ENCODE measurements at regions not wholly inside any gene's neighbourhood (a gene's known extent, or its start where the extent isn't known, plus 50 kb on each side); places are given as distances from the start of the nearest gene placed in this dataset.

GRCh38 chr10:44659320-44659719 is 251.8 kb upstream of the TMEM72 start:
- intact Hi-C loops (cut with DNase I): no loop called here

GRCh38 chr10:44660271-44660670 is 250.9 kb upstream of the TMEM72 start:
- intact Hi-C loops (cut with DNase I): no loop called here
- DNase-seq: no peak

More at GRCh38 chr10:44659320-44659719, 251.8 kb upstream of the TMEM72 start:
- no peak for DNase-seq

DNA sequence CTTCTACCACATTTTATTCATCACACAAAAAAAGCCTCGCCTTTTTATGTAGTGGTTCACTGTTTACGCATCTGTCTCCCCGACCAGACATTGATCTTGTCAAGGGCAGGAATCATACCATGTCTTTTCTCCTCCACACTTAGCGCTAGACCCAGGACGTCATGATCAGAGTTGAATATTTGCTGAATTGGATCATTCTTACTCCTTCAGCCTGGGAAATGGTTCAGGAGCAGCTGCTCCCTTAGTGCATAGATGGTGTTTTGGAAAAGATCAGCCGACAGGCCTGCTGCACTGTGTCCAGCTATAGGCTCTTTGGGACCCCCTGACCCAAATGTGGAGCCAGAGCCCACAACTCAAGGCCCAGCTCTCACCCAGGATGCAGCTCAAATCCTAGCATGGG is 249.1 kb upstream of the TMEM72 start:
- intact Hi-C loops (cut with DNase I): no loop called here
- DNase-seq: no peak

GRCh38 chr10:44668336-44668735 is 242.8 kb upstream of the TMEM72 start:
- no peak for DNase-seq
- intact Hi-C loops (cut with DNase I): no loop called here

DNA sequence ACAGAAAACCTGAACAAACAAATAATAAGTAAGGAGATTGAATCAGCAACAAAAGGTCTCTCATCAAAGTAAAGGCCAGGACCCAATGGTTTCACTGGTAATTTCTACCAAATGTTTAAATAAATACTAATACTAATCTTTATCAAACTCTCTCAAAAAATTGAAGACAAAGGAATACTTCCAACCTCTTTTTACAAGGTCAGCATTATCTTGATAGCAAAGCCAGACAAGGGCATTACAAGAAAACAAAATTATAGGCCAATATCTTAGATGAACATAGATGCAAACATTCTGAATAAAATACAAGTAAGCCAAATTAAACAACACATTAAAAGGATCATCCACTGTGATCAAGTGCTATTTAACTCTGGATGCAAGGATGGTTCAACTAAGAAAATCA is 239.8 kb upstream of the TMEM72 start:
- intact Hi-C loops (cut with DNase I): no loop called here
- no peak for DNase-seq

- intact Hi-C loops (cut with DNase I): no loop called here
- DNase-seq: no peak
Measured at GRCh38 chr10:44673245-44673983, 237.7 kb upstream of the TMEM72 start.

GRCh38 chr10:44674536-44675386 is 236.4 kb upstream of the TMEM72 start:
- no peak for DNase-seq
- intact Hi-C loops (cut with DNase I): no loop called here

DNA sequence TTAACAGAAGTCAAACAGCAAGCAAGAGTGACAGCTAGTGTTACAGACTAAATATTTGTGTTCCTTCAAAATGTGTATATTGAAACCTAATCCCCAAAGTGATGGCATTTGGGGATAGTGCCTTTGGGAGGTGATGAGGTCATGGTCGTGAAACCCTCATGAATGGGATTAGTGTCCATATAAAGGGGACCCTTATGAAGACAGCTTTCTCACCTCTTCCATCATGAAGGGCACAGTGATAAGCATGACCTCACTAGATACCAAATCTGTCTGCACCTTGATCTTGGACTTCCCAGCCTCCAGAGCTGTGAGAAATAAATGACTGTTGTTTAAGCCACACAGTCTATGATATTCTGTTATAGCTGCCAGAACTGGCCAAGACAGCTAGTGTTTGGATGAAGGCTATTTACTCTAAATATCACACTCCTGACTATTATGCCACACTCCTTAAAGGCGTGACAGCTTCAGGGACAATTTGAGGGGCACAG is 235.7 kb upstream of the TMEM72 start:
- DNase-seq: no peak
- intact Hi-C loops (cut with DNase I): no loop called here

- intact Hi-C loops (cut with DNase I): no loop called here
- no peak for DNase-seq
Measured at GRCh38 chr10:44680764-44681163, 230.4 kb upstream of the TMEM72 start.

- intact Hi-C loops (cut with DNase I): no loop called here
- no peak for DNase-seq
Measured at GRCh38 chr10:44682507-44682906, 228.6 kb upstream of the TMEM72 start.

DNA sequence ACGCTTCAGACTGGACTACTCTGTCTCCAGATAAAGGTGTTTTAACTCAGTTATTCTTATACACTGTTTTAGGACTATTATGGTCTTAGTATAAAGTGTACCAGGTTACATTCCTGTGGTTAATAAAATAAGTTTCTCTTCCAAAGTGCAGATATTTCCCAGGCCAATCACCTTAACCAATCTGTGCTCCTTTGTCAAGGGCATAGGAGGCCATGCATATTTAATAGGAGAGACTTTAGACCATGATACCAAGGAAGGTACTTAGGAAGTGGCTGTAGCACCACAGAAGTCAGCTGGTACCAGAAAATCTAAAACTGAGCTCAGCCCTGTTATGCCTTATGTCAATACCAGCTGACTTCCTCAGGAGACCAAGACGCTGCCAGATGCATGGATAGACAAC is 226.5 kb upstream of the TMEM72 start:
- intact Hi-C loops (cut with DNase I): no loop called here
- no peak for DNase-seq

DNA sequence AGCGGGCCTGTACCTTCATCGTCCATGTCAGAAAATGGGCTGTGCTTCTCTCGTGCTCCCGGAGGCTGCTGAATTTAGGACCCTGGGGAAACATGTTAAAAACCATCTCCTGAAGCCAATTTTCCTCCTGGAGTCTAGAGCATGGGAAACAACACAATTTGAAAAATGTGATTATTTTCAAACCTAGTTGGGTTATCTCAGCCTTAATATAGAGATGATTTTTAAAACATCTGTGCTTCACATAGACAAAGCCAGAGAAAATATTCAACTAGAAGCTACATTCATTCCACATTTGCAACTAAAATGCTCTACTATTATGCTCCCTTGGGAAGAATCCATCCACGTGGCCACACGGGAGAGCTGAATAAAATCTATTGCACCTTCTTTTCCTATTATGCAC is 225.9 kb upstream of the TMEM72 start:
- DNase-seq: no peak
- intact Hi-C loops (cut with DNase I): no loop called here

- DNase-seq: no peak
Measured at GRCh38 chr10:44685747-44686146, 225.4 kb upstream of the TMEM72 start.

DNA sequence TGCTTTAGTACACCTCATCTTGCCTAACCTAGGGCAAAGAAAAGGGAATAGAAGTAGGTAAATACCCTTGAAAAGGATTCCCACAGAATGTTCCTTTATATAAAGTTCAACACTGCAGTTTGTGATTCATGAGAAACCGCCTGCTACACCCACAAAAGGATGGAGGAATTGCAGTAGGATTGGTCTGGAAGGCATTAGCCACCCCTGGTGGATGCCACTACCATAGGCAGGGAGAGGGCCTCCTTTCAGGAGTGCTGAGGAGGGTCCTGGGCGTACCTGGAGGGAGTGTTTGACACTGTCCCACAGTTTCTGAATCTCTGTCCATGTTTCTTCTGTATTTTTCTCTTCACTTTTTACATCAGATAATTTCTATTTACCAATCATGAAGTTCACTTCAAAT is 221.8 kb upstream of the TMEM72 start:
- DNase-seq: no peak
- intact Hi-C loops (cut with DNase I): no loop called here

More at GRCh38 chr10:44685747-44686146, 225.4 kb upstream of the TMEM72 start:
- intact Hi-C loops (cut with DNase I): no loop called here

DNA sequence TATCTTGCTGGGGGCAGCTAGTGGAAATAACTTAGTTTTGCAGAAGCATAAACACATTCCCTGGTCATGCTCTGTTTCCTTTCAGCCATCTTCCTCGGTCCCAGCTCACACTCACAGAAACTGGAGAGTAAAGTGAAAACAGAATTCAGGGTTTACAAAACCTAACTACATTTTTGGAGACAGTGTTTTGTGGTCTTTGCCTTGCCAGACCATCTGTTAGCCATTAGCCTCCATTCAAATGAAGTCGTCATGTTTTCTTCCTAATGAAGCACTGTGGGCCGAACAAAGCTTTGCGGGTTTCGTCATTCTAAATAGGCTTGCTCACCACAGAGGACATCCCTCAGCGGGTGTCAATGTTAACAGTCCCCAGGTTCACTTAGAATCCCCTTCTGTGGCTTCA is 214.6 kb upstream of the TMEM72 start:
- intact Hi-C loops (cut with DNase I): no loop called here
- no peak for DNase-seq

- no peak for DNase-seq
- intact Hi-C loops (cut with DNase I): no loop called here
Measured at GRCh38 chr10:44697116-44697515, 214.0 kb upstream of the TMEM72 start.

DNA sequence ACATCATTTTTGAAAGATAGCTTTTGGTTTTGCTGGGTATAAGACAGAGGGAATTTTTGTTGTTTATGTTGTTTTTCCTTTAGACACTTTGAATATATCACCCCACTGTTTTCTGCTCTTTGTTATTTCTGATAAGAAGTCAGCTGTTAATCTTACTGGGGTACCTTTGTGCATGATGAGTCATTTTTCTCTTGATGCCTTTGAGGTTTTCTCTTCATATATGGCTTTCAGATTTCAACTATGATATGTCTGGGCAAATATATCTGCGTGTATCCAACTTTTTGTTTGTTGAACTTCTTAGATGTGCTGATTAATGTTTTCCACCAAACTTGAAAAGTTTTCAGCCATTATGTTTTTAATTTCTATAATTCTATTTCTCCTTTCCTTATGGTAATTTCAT is 208.6 kb upstream of the TMEM72 start:
- DNase-seq: no peak
- intact Hi-C loops (cut with DNase I): no loop called here

DNA sequence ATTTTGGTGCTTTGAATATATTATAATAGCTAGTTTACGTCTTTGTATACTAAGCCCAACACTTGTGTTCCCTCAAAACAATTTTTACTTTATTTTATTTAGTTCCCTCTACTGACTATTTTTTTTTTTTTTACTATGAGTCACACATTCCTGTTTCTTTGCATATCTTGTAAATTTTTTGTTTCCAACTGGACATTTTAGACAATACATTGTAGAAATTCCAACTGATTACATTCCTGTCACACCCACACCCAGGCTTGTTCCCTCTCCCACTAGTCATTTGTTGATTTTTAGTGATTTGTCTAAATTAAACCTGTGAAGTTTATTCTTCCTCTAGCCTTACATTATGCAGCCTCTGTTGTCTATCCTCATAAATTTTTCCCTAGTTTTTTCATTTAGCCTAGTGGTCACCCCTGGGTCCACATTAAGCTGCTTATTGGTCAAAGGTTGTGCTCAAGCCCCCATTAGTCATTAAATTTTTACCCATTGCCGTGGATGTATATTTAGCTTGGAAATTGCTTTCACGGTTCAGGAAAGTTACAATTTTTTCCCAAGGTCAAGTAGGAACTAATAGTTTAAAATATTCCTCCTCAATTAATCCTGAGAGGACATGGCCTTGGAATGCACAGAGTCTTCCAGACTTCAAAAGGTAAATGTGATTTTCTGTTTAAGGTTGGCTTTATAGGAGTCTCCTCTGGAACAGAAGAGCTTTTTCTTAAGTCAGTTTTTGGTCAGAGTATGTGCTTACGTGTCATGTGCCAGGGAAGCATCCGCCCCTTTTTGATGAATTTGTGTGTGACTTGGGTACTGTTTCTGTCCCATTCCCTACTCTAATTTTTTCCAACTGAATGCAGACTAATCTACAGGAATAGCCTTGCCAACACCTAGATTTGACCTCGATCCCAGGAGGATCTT is 207.6 kb upstream of the TMEM72 start:
- intact Hi-C loops (cut with DNase I): no loop called here
- no peak for DNase-seq

GRCh38 chr10:44704616-44705015 is 206.5 kb upstream of the TMEM72 start:
- intact Hi-C loops (cut with DNase I): no loop called here
- DNase-seq: no peak

Measured in head of caudate nucleus (tissue), 42 donors.